Inferior parietal cortex (tissue), 1 donor: ENCODE measurements at regions not wholly inside any gene's neighbourhood (a gene's known extent, or its start where the extent isn't known, plus 50 kb on each side); places are given as distances from the start of the nearest gene placed in this dataset.
"Not testable (repeated sequence)": the region's sequence is repeated elsewhere in the genome, so short reads cannot be mapped to it uniquely, and the experiment has no call there.

ENCODE experiments used
- DNase-seq: peaks from one replicate; pipeline ENCODE4 v3.0.0-alpha.2; 2016; ENCODE audit errors: extremely low spot score

GRCh38 chr4:110848787-110849186 is 225.9 kb upstream of the PITX2 start:
- no peak for DNase-seq

DNA sequence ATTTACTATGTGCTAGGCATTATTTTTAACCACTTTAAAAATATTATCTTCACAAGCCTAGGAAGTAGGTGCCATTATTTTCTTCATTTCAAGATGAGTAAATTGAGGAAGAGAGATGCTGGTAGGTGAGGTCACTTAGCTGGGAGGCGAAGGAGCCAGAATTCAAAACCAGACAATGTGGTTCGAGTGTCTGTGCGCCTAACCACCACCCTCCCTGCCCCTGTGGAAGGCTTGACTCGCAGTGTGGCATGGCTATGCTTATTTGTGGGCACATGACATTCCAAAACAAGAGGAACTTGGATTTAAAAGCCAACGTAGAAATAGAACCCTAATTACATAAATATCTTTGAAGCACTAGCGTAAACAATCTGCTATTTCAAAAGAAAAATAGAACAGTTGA is 226.6 kb upstream of the PITX2 start:
- DNase-seq: no peak

- DNase-seq: no peak
These were observed 227.9 kb upstream of the PITX2 start for GRCh38 chr4:110850461-110851442.

- no peak for DNase-seq
These were observed 229.1 kb upstream of the PITX2 start for GRCh38 chr4:110851989-110852388.

DNA sequence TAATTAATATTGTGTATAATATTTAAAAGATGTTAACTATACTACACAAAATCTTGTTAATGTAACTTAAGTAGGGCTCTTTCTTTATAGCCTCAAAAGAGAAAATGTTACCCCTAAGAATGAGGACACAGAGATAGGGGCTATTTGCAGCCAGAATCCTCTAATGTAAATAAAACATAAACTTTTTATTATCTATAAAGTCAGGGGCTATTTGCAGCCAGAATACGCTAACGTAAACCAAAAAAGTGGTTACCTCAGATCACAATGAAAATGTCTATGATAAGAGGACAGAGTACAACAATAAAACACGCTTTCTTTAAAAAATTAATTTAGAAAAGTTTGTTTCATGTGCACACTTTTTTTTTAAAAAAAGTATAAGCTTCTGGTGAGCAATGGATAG is 229.9 kb upstream of the PITX2 start:
- DNase-seq: no peak

DNA sequence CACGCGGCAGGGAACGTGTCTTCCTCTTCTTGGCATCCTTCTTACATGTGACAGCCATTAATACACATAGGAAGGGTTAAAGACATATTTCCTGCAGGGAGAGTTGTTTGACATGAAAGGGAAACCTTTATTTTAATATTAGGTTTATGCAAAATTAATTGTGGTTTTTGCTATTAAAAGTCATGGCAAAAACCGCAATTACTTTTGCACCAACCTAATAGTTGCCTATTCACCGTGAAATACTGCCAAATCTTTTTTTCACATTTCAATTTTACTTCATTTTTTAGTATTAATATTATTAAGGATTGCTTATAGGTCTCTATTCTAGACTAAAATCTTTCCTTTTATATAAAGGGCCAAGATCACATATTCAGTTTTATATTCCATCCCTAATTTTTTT is 230.4 kb upstream of the PITX2 start:
- DNase-seq: no peak

- DNase-seq: no peak
These were observed 231.3 kb upstream of the PITX2 start for GRCh38 chr4:110854021-110854678.

GRCh38 chr4:110860125-110860524 is 237.2 kb upstream of the PITX2 start:
- DNase-seq: no peak

DNA sequence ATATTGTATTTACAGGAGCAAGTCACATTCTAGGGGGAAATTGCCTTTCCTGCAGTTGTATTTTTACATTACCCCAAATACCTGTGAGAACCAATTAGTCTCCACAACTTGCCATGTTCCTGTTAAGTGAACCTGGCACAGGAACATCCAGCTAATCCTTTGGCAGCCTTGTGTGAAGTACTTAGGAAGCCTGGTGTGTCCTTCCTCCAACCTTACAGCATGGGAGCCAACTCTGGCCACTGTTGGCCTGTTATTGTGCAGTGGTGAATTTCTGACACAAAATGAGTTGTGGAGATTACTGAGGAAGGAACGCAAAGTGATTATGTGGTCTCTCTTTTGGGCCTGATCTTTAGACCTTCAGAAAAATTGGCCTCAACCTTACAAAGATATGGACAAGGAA is 238.0 kb upstream of the PITX2 start:
- DNase-seq: no peak

DNA sequence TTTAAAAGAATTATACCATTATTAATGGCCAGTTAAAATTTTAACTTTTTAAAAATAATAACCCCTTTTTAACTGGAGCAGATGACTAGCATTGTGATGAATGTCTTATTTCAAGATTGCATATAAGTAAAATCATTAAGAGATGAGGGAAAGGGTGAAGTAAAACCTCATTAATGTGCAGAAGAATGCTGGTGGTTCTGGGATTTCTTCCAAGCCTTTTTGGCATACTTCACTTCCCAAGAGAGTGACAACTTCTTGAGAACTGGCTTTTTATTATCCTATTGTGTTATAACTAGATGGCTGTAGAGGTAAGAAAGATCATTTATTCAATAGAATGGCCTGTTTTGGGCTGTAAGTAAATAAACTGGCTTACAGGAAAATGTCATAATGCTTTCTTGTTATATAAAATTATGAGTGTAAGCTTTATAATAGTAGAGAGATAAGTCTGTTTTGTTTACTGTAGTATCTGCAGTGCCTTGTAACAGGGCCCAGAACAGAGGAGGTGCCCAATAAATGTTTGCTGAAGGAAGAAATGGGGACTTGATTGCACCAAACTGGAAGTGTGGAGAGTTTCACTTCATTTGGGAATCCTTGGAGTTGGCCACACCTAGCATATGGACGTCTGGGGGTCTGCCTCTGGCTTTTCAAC is 242.9 kb upstream of the PITX2 start:
- no peak for DNase-seq

- no peak for DNase-seq
These were observed 244.5 kb upstream of the PITX2 start for GRCh38 chr4:110867251-110867960.

DNA sequence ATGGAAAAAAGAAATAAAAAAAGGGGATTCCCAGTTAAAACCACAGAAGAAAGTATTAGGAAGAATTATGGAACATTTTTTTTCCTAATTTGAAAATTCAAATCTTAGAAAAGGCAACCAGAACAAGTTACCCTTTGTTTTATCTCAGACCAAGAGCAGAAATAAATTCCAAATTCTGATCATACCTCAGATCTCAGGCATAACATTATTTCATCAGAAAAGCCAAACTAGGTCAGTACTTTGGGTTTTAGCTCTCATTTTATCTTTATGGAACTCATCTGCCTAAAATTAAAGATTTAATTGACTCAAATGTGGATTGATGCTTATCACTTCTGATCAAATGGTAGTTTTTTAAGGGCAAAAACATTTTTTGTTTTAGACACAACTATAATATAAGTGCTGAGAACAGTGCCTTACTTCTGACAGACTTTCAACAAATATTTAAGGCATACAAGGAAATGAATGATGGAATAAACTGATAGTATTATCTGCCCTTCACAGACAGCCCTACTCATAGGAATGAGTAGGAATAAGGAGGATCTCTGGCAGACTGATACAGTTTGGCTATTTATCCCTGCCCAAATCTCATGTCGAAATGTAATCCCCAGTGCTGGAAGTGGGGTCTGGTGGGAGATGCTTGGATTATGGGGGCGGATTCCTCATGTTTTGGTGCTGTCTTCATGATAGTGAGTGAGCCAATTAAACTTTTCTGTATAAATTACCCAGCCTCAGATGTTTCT is 245.3 kb upstream of the PITX2 start:
- no peak for DNase-seq

DNA sequence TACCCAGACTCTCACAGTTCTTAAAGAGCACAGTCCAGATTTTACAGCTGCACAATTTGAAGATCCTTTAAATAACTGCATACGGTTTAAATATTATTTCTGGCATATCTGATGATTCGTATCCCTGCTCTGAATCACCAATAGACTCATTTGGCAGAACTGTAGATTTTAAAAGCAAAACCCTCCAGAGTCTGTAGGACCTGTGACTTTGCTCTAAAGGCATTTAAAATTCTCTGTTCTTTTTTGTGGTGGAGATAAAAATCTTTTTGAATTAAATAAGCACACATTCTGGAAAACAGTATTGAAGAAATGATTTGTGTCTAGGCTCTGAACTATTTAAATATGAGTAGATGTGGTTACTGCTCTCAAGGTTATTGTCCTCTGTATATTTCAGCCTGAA is 246.2 kb upstream of the PITX2 start:
- no peak for DNase-seq

DNA sequence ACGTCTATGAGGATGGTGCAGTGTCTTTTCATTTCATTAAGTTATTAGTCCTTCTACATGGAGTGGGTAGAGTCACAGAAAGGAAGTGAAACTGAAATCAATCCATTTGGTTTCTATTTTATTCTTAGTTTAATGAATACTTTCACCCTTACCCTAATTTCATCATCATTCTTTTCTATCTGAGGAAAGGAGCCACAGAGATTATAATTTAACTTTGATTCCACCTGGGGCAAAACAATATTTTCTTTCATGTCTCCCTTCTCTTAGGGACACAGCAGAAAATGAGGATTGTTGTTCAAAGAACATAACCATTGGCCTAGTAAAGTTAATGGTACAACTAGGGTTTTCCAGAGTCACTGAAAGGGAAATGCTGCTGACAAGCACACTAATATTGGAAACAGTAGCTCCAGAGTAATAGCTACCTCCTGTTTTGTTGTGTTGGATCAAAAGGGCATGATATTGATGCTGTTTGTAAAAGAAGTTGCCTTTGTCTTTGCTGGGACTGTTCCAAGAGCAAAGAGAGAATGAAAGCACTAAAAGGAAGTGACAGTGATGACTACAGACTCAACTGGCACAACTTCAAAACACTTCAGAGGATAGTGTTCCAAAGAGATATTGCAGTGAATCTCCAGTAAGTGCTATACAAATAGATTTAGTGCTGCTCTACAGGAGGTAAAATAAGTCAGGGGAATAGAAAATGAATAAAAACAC is 247.1 kb upstream of the PITX2 start:
- DNase-seq: no peak

- DNase-seq: not testable (repeated sequence)
These were observed 253.3 kb upstream of the PITX2 start for GRCh38 chr4:110876214-110876613.

DNA sequence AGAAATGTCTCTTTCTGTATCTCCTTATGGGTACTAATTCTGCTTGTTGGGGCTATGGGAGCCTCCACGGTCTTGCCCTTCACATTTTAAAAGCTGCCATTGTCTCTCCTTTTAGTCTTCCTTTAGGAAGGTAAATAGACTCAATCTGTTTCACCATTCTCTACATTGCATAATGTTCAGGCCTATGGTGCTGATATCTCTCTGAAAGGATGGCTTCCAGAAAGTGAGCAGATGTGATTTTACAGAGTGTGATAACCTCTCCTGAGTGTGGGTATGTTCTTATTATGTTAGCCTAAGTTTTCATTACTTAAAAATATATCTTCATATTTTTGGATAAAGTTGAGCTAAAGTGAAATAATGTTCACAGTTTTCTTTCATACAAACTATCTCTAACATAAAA is 254.0 kb upstream of the PITX2 start:
- DNase-seq: no peak

- DNase-seq: no peak
These were observed 255.0 kb upstream of the PITX2 start for GRCh38 chr4:110877778-110878370.

- no peak for DNase-seq
These were observed 255.5 kb upstream of the PITX2 start for GRCh38 chr4:110878413-110878812.

- DNase-seq: no peak
These were observed 256.1 kb upstream of the PITX2 start for GRCh38 chr4:110878956-110879355.

DNA sequence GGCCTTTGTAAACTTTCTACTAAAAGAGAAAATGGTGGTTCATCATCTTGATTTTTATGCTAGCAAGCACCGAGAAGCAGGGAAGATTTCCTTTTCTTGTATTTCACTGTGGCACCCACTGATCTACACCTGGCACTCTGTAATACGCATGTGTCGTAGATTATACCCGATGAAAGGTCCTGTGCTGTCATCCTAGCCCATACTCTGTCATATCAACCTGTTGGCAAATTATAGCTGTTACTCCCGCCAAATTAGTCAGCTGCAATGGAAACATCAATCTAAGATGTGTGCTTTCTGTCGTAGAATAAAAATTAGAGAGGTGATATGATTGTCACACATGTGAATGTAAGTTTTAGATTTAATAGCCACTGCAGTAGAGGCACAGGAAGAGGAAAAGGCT is 263.4 kb upstream of the PITX2 start:
- DNase-seq: no peak
